Skeletal muscle tissue (tissue), 3 donors: ENCODE measurements at regions not wholly inside any gene's neighbourhood (a gene's known extent, or its start where the extent isn't known, plus 50 kb on each side); places are given as distances from the start of the nearest gene placed in this dataset.

ENCODE experiments used
- H3K27ac ChIP-seq: one replicate; pipeline ENCODE4 v1.7.0; 2013; ENCODE audit warnings: mild to moderate bottlenecking, low read depth, low read length, inconsistent platforms
- H3K27me3 ChIP-seq, 3 donors: one replicate each; pipeline ENCODE4 v1.7.0; 2013; ENCODE audit warnings: low read length in 3 of 3; ENCODE audit not compliant: control insufficient read depth in 3 of 3, insufficient read depth in 3 of 3
- H3K36me3 ChIP-seq, 3 donors: one replicate each; pipeline ENCODE4 v1.7.0; 2013; ENCODE audit warnings: low read length in 3 of 3; ENCODE audit not compliant: control insufficient read depth in 3 of 3, insufficient read depth in 3 of 3
- H3K4me1 ChIP-seq, 3 donors: one replicate each; pipeline ENCODE4 v1.7.0; 2013; ENCODE audit warnings: low read length in 3 of 3, mild to moderate bottlenecking in 3 of 3; ENCODE audit not compliant: control insufficient read depth in 3 of 3, insufficient read depth in 3 of 3
- H3K4me3 ChIP-seq, 3 donors: one replicate each; pipeline ENCODE4 v1.7.0; 2013; ENCODE audit warnings: low read length in 3 of 3
- H3K9ac ChIP-seq, 3 donors: one replicate each; pipeline ENCODE4 v1.7.0; 2013; ENCODE audit warnings: low read length in 3 of 3, mild to moderate bottlenecking in 3 of 3, moderate library complexity in 2 of 3, low read depth in 1 of 3
- H3K9me3 ChIP-seq, 3 donors: one replicate each; pipeline ENCODE4 v1.7.0; 2013; ENCODE audit warnings: low read length in 3 of 3; ENCODE audit not compliant: control insufficient read depth in 3 of 3
- donor health status: Osteomylitis.

DNA sequence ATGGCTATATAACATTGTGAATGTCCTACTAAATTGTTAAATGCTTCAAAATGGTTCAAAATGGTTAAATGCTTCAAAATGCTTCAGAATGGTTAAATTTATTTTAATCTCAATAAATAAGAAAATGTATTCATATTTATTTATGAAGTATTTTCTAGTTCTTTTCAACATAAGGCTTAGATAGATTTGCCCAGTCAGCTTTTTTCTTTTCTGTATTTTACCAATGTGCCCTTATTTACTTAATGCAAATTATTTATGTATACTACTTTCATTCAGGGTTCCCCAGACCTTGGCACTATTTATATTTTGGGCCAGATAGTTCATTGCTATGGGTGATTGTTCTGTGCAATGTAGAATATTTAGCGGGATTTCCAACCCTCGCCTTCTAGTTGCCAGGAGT is 546.7 kb downstream of the RIT2 start:
- H3K4me1 ChIP-seq, result no peaks in the 10 kb centered on the region
- no peaks in the 10 kb centered on the region for H3K9me3 ChIP-seq
- H3K9ac ChIP-seq, result no peak overlapping the region
- H3K4me3 ChIP-seq, result no peak overlapping the region
- H3K36me3 ChIP-seq, result no peaks in the 10 kb centered on the region
- H3K27me3 ChIP-seq, result no peaks in the 10 kb centered on the region
- no peak overlapping the region for H3K27ac ChIP-seq

DNA sequence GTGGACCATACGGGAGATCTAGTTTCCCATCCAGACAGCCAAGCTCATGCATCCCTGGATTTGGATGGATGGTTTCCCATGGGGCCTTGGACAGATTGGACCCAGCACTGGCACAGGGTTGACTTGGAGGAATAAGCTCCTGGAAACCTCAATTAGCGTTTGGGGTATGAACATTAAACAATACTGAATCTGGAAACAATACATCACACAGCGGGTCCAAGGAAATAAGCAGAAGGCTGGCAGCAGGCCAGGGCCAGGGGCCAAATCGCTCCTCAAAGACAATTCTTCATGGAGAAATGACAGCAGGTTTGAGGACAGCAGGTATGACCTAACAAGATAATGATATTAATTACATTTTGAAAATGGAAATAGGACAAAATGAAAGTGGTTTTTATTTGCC is 540.6 kb downstream of the RIT2 start:
- no peak overlapping the region for H3K4me3 ChIP-seq
- H3K27me3 ChIP-seq, result no peaks in the 10 kb centered on the region
- no peaks in the 10 kb centered on the region for H3K9me3 ChIP-seq
- H3K36me3 ChIP-seq, result no peaks in the 10 kb centered on the region
- no peak overlapping the region for H3K9ac ChIP-seq
- no peaks in the 10 kb centered on the region for H3K4me1 ChIP-seq
- no peak overlapping the region for H3K27ac ChIP-seq

DNA sequence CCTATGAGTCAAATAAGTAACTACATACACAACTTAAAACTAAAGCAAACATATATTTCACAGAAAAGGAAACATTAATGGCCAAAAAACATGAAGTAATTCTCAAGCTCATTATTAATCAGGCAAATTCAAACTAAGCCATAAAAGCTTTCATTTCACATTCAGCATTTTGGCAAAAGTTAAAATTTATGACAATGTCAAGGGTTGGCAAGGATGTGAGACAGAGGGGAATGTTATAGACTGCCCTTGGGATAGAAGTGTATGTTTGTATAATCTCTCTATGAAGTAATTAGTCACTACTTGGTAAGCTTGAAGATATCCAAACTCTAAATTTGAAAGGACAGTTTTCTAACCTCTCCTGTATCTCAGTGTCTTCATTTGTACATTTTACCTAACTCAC is 539.4 kb downstream of the RIT2 start:
- H3K9ac ChIP-seq, result no peak overlapping the region
- no peak overlapping the region for H3K27ac ChIP-seq
- no peaks in the 10 kb centered on the region for H3K27me3 ChIP-seq
- H3K4me3 ChIP-seq, result no peak overlapping the region
- H3K36me3 ChIP-seq, result no peaks in the 10 kb centered on the region
- no peaks in the 10 kb centered on the region for H3K9me3 ChIP-seq
- no peaks in the 10 kb centered on the region for H3K4me1 ChIP-seq

- no peaks in the 10 kb centered on the region for H3K4me1 ChIP-seq
- H3K9ac ChIP-seq, result no peak overlapping the region
- no peak overlapping the region for H3K27ac ChIP-seq
- H3K27me3 ChIP-seq, result no peaks in the 10 kb centered on the region
- H3K4me3 ChIP-seq, result no peak overlapping the region
- no peaks in the 10 kb centered on the region for H3K36me3 ChIP-seq
- H3K9me3 ChIP-seq, result no peaks in the 10 kb centered on the region
Measured at GRCh38 chr18:42578792-42579191, 536.7 kb downstream of the RIT2 start.

DNA sequence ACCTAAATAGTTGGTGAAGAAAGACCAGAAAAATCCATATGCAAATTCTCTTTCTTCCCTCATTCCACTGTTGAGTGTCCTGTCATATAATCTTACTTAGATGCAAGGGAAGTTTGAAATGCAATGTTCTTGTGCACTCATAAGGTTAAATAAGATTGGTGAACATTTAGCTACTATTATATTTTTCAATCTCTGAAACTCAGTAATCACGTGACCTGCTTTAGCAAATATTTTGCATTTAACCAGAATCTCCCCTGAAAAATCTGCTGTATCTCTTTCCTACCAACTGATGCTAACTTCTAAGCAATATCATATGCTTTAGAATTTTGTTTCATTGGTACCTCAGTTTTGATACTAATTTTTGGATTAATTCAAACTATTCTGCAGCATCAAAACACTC is 533.2 kb downstream of the RIT2 start:
- Histone ChIP-seq H3K9me3 (no peaks in the 10 kb centered on the region), H3K27me3 (no peaks in the 10 kb centered on the region), H3K9ac (no peak overlapping the region), H3K27ac (no peak overlapping the region), H3K4me3 (no peak overlapping the region), H3K36me3 (no peaks in the 10 kb centered on the region), H3K4me1 (no peaks in the 10 kb centered on the region)

GRCh38 chr18:42583283-42583731 is 532.2 kb downstream of the RIT2 start:
- Histone ChIP-seq H3K9ac (no peak overlapping the region), H3K27ac (no peak overlapping the region), H3K27me3 (no peaks in the 10 kb centered on the region), H3K36me3 (no peaks in the 10 kb centered on the region), H3K4me3 (no peak overlapping the region), H3K9me3 (no peaks in the 10 kb centered on the region), H3K4me1 (no peaks in the 10 kb centered on the region)

GRCh38 chr18:42586601-42587000 is 528.9 kb downstream of the RIT2 start:
- Histone ChIP-seq H3K4me1 (no peaks in the 10 kb centered on the region), H3K27ac (no peak overlapping the region), H3K9ac (no peak overlapping the region), H3K36me3 (no peaks in the 10 kb centered on the region), H3K9me3 (no peaks in the 10 kb centered on the region), H3K4me3 (no peak overlapping the region), H3K27me3 (no peaks in the 10 kb centered on the region)

DNA sequence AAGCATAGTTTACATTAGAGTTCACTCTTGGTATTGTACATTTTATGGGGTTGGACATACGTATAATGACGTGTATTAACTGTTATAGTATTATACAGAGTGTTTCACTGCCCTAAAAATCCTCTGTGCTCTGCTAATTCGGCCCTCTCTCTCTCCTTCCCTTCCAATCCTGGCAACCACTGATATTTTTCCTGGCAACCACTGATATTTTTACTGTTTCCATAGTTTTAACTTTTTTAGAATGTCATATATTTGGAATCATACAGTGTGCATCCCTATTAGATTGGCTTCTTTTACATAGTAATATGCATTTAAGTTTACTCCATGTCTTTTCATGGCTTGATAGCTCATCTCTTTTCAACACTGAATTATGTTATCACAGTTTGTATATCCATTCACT is 526.7 kb downstream of the RIT2 start:
- no peak overlapping the region for H3K27ac ChIP-seq
- no peaks in the 10 kb centered on the region for H3K36me3 ChIP-seq
- no peaks in the 10 kb centered on the region for H3K27me3 ChIP-seq
- no peaks in the 10 kb centered on the region for H3K9me3 ChIP-seq
- no peaks in the 10 kb centered on the region for H3K4me1 ChIP-seq
- H3K4me3 ChIP-seq, result no peak overlapping the region
- H3K9ac ChIP-seq, result no peak overlapping the region

DNA sequence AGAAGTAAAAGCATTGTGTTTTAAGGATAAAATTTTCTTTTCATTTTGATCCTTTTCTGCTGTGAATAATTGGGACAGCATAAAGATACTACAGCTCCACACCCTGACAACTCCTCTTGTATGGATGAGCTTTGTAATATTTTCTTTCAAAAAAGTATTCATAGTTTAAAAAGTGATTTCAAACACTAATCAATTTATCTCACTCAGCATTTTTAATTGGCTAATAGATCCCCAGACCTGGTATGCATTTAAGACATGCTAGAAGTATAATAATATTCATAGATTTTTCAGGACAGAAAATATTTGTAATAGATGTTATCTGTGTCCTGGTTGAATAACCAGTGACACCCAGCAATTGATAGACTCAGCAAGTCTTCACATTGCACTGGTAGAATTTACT is 510.7 kb downstream of the RIT2 start:
- Histone ChIP-seq H3K27ac (no peak overlapping the region), H3K4me1 (no peaks in the 10 kb centered on the region), H3K36me3 (no peaks in the 10 kb centered on the region), H3K4me3 (no peak overlapping the region), H3K9ac (no peak overlapping the region), H3K27me3 (no peaks in the 10 kb centered on the region), H3K9me3 (no peaks in the 10 kb centered on the region)

DNA sequence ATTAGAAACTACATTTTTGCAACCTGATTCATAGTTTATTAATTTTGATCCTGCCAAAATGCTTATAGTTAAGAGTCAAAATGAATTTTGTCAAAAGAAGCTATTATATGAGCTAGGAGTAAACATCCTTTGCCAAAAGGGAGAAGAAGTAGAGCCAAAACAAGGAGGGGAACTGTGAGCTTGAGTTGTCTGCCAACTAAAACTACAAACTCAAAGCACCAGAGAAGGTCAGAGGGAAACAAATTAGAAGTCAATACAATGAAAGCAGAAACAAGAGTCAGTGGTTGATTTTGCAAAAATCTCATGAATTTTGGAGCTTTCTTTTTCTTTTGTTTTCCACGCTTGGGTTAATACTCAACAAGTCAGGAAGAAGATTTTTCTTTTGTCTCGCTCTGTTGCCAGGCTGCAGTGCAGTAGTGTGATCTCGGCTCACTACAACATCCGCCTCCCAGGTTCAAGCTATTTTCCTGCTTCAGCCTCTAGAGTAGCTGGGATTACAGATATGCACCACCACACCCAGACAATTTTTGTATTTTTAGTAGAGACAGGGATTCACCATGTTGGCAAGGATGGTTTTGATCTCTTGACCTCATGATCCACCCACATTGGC is 508.5 kb downstream of the RIT2 start:
- Histone ChIP-seq H3K27ac (no peak overlapping the region), H3K4me3 (no peak overlapping the region), H3K9ac (no peak overlapping the region), H3K36me3 (no peaks in the 10 kb centered on the region), H3K27me3 (no peaks in the 10 kb centered on the region), H3K4me1 (no peaks in the 10 kb centered on the region), H3K9me3 (no peaks in the 10 kb centered on the region)

GRCh38 chr18:42611134-42611533 is 504.4 kb downstream of the RIT2 start:
- Histone ChIP-seq H3K9me3 (no peaks in the 10 kb centered on the region), H3K27ac (no peak overlapping the region), H3K36me3 (no peaks in the 10 kb centered on the region), H3K9ac (no peak overlapping the region), H3K27me3 (no peaks in the 10 kb centered on the region), H3K4me1 (peaks cover 0 to 2% (median 0%) of the 10 kb centered on the region in 3 donors), H3K4me3 (no peak overlapping the region)
